HL-60 (cell line): ENCODE measurements at regions not wholly inside any gene's neighbourhood (a gene's known extent, or its start where the extent isn't known, plus 50 kb on each side); places are given as distances from the start of the nearest gene placed in this dataset.

Experiments used
- DNase-seq, 2 experiments: peaks; one replicate each; pipeline ENCODE4 v3.0.0-alpha.2; 2010 to 2020; ENCODE audit warnings: low read depth in 1 of 2, low spot score in 1 of 2
- H3K27ac ChIP-seq: fragments of 250-450 bp; sonication (Bioruptor Pico); replicated peaks from 2 replicates; pipeline ENCODE4 v1.5.1; 2020; ENCODE audit warnings: mild to moderate bottlenecking, moderate library complexity
- H3K27me3 ChIP-seq: fragments of 250-450 bp; sonication (Bioruptor Pico); 2 replicates; pipeline ENCODE4 v1.5.1; 2021; ENCODE audit warnings: mild to moderate bottlenecking, moderate library complexity; ENCODE audit not compliant: insufficient read depth, poor library complexity, severe bottlenecking
- H3K4me3 ChIP-seq: replicated peaks from 2 replicates; pipeline ENCODE4 v1.5.1; 2011; ENCODE audit warnings: mild to moderate bottlenecking, control low read depth, low read length; ENCODE audit not compliant: insufficient read depth
- GABPA ChIP-seq: IDR thresholded peaks from 2 replicates; pipeline ENCODE4 v1.6.1; 2012; ENCODE audit warnings: low read depth
- POLR2AphosphoS5 ChIP-seq: IDR thresholded peaks from 2 replicates; pipeline ENCODE4 v1.6.1; 2012; ENCODE audit warnings: low read depth
- SPI1 ChIP-seq: IDR thresholded peaks from 2 replicates; pipeline ENCODE4 v1.6.1; 2012; ENCODE audit warnings: low read depth, mild to moderate bottlenecking, borderline replicate concordance
- TF ChIP-seq, protein P1 (sequence below): IDR thresholded peaks from 2 replicates; pipeline ENCODE4 v1.6.1; 2012; ENCODE audit warnings: low read depth; ENCODE audit not compliant: insufficient replicate concordance
- TF ChIP-seq, protein P2 (sequence below): IDR thresholded peaks from one replicate; pipeline ENCODE4 v1.5.1; 2011; ENCODE audit warnings: low read length, control low read depth, inconsistent platforms; ENCODE audit not compliant: insufficient read depth

DNA sequence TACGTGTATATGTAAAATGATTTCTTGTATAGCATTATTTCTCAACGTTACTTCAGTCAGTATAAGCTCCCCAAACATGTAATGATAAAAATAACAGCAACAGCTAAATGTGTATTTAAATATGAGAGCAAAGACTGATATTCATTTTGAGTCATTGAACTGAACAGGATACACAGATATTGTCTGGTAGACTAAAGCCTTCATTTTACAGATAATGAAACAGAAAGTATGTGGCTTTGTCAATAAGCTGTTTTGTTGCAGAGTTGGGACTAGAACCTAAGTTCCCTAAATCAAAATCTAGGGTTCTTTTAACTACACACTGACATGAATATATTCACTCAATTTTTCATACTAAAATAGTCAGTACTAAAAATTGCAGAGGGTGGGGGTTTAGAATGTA is 80.4 kb upstream of the MARCHF11 start:
- H3K27ac ChIP-seq = no peak overlapping the region
- no peak for TF ChIP-seq POLR2AphosphoS5
- TF ChIP-seq, protein P1, sequence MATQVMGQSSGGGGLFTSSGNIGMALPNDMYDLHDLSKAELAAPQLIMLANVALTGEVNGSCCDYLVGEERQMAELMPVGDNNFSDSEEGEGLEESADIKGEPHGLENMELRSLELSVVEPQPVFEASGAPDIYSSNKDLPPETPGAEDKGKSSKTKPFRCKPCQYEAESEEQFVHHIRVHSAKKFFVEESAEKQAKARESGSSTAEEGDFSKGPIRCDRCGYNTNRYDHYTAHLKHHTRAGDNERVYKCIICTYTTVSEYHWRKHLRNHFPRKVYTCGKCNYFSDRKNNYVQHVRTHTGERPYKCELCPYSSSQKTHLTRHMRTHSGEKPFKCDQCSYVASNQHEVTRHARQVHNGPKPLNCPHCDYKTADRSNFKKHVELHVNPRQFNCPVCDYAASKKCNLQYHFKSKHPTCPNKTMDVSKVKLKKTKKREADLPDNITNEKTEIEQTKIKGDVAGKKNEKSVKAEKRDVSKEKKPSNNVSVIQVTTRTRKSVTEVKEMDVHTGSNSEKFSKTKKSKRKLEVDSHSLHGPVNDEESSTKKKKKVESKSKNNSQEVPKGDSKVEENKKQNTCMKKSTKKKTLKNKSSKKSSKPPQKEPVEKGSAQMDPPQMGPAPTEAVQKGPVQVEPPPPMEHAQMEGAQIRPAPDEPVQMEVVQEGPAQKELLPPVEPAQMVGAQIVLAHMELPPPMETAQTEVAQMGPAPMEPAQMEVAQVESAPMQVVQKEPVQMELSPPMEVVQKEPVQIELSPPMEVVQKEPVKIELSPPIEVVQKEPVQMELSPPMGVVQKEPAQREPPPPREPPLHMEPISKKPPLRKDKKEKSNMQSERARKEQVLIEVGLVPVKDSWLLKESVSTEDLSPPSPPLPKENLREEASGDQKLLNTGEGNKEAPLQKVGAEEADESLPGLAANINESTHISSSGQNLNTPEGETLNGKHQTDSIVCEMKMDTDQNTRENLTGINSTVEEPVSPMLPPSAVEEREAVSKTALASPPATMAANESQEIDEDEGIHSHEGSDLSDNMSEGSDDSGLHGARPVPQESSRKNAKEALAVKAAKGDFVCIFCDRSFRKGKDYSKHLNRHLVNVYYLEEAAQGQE = no peak
- TF ChIP-seq, protein P2, sequence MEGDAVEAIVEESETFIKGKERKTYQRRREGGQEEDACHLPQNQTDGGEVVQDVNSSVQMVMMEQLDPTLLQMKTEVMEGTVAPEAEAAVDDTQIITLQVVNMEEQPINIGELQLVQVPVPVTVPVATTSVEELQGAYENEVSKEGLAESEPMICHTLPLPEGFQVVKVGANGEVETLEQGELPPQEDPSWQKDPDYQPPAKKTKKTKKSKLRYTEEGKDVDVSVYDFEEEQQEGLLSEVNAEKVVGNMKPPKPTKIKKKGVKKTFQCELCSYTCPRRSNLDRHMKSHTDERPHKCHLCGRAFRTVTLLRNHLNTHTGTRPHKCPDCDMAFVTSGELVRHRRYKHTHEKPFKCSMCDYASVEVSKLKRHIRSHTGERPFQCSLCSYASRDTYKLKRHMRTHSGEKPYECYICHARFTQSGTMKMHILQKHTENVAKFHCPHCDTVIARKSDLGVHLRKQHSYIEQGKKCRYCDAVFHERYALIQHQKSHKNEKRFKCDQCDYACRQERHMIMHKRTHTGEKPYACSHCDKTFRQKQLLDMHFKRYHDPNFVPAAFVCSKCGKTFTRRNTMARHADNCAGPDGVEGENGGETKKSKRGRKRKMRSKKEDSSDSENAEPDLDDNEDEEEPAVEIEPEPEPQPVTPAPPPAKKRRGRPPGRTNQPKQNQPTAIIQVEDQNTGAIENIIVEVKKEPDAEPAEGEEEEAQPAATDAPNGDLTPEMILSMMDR = no peak
- no peak for TF ChIP-seq GABPA
- TF ChIP-seq SPI1 = no peak
- no peaks in the 10 kb centered on the region for H3K27me3 ChIP-seq
- no peak for DNase-seq
- H3K4me3 ChIP-seq = no peak overlapping the region

GRCh38 chr5:16253856-16254255 is 74.3 kb upstream of the MARCHF11 start:
- no peak for DNase-seq
- Histone ChIP-seq H3K4me3 (no peak overlapping the region), H3K27ac (no peak overlapping the region), H3K27me3 (no peaks in the 10 kb centered on the region)
- TF ChIP-seq POLR2AphosphoS5 (no peak), SPI1 (no peak), GABPA (no peak)
- TF ChIP-seq, protein P2 = no peak
- TF ChIP-seq, protein P1 = no peak

DNA sequence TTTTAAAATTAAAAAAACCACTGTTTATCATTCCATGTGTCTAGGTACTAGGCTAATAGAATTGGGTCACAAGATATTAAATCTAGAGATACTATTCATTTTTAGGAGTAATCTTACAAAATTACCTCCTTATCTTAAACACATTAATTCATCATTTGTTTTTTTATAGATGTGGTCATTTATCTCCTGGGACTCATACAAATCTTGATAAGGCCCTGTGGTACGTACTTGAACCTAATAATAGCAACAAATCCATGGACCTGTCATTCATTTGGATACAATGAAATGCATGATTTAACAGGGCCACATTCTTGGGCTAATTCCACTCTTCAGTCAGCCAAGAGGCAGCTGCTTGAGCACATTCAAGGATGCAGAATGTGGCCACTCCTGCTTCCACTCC is 66.4 kb upstream of the MARCHF11 start:
- TF ChIP-seq GABPA = no peak
- no peak for TF ChIP-seq POLR2AphosphoS5
- TF ChIP-seq, protein P1 = no peak
- TF ChIP-seq, protein P2 = no peak
- TF ChIP-seq SPI1 = no peak
- H3K27me3 ChIP-seq = no peaks in the 10 kb centered on the region
- H3K27ac ChIP-seq = no peak overlapping the region
- DNase-seq = no peak
- H3K4me3 ChIP-seq = no peak overlapping the region
